GM19239 (cell line): ENCODE measurements at regions not wholly inside any gene's neighbourhood (a gene's known extent, or its start where the extent isn't known, plus 50 kb on each side); places are given as distances from the start of the nearest gene placed in this dataset.

Experiments
- DNase-seq: peaks from one replicate; pipeline ENCODE4 v3.0.0; 2011; ENCODE audit warnings: low spot score; ENCODE audit not compliant: insufficient read length
- FAIRE-seq: peaks from 2 replicates; lab custom pipeline; 2011; peaks lifted over from hg19 to GRCh38; lab: Jason Lieb, UNC

- DNase-seq, result no peak
- no peak for FAIRE-seq
These were observed 507.5 kb upstream of the SULF2 start for GRCh38 chr20:48292806-48293205.

- FAIRE-seq (no peak), DNase-seq (no peak)
These were observed 506.6 kb upstream of the SULF2 start for GRCh38 chr20:48291896-48292295.

- DNase-seq (no peak), FAIRE-seq (no peak)
These were observed 503.7 kb upstream of the SULF2 start for GRCh38 chr20:48288930-48289507.

- DNase-seq (no peak), FAIRE-seq (no peak)
These were observed 502.4 kb upstream of the SULF2 start for GRCh38 chr20:48287552-48288170.

GRCh38 chr20:48287021-48287494 lies 501.8 kb upstream of the SULF2 start:
- DNase-seq (no peak), FAIRE-seq (no peak)

GRCh38 chr20:48286601-48287000 lies 501.3 kb upstream of the SULF2 start:
- DNase-seq, result no peak
- no peak for FAIRE-seq

GRCh38 chr20:48285656-48286055 lies 500.4 kb upstream of the SULF2 start:
- no peak for DNase-seq

GRCh38 chr20:48284837-48285236 lies 499.6 kb upstream of the SULF2 start:
- DNase-seq (no peak), FAIRE-seq (no peak)

More at GRCh38 chr20:48285656-48286055, 500.4 kb upstream of the SULF2 start:
- no peak for FAIRE-seq

- FAIRE-seq, result no peak
- no peak for DNase-seq
These were observed 499.0 kb upstream of the SULF2 start for GRCh38 chr20:48284315-48284714.

GRCh38 chr20:48283470-48284110 lies 498.3 kb upstream of the SULF2 start:
- no peak for DNase-seq
- FAIRE-seq, result no peak

- FAIRE-seq (no peak), DNase-seq (no peak)
These were observed 497.4 kb upstream of the SULF2 start for GRCh38 chr20:48282591-48283228.

- FAIRE-seq, result no peak
- no peak for DNase-seq
These were observed 496.2 kb upstream of the SULF2 start for GRCh38 chr20:48281501-48281900.

- DNase-seq (no peak), FAIRE-seq (no peak)
These were observed 493.7 kb upstream of the SULF2 start for GRCh38 chr20:48278961-48279481.

GRCh38 chr20:48277266-48277665 lies 492.0 kb upstream of the SULF2 start:
- FAIRE-seq, result no peak
- DNase-seq, result no peak

- DNase-seq (no peak), FAIRE-seq (no peak)
These were observed 490.7 kb upstream of the SULF2 start for GRCh38 chr20:48276021-48276342.

- DNase-seq (no peak), FAIRE-seq (no peak)
These were observed 490.2 kb upstream of the SULF2 start for GRCh38 chr20:48275286-48276020.

- DNase-seq (no peak), FAIRE-seq (no peak)
These were observed 488.6 kb upstream of the SULF2 start for GRCh38 chr20:48273843-48274242.

GRCh38 chr20:48270885-48271284 lies 485.6 kb upstream of the SULF2 start:
- FAIRE-seq, result no peak
- DNase-seq, result no peak

- no peak for FAIRE-seq
- DNase-seq, result no peak
These were observed 482.8 kb upstream of the SULF2 start for GRCh38 chr20:48267860-48268633.

GRCh38 chr20:48266571-48266970 lies 481.3 kb upstream of the SULF2 start:
- DNase-seq, result no peak
- no peak for FAIRE-seq
